GM21529 (cell line): ENCODE measurements at regions not wholly inside any gene's neighbourhood (a gene's known extent, or its start where the extent isn't known, plus 50 kb on each side); places are given as distances from the start of the nearest gene placed in this dataset.

Experiments
- ATAC-seq: cut with Tn5 transposase; IDR thresholded peaks from one replicate; pipeline ENCODE4 v1.9.1; 2021; ENCODE audit not compliant: unreplicated experiment

GRCh38 chr4:117324851-117325491 lies 239.6 kb upstream of the TRAM1L1 start:
- no peak for ATAC-seq

- ATAC-seq: no peak
Observed at GRCh38 chr4:117326091-117326490, 240.7 kb upstream of the TRAM1L1 start.

DNA sequence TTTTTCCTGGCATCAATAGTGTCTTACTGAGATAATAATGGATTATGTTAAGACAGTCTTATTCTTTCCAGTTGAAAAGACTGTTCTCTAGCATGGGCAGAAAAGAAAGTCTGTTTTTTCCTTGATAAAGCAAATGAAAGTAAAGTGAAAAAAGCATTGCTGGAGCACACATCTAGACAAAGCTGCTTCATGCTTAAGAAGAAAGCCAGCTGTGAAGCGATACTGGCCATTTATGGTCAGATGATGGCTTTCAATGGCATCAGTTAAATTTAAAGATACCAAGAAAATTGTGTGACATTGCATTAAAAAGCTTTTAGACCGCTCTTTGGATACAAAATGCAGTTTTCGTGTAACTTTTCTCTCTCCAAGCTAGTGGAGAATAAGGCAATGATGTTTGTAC lies 242.1 kb upstream of the TRAM1L1 start:
- ATAC-seq: no peak

- no peak for ATAC-seq
Observed at GRCh38 chr4:117328333-117328732, 243.0 kb upstream of the TRAM1L1 start.

DNA sequence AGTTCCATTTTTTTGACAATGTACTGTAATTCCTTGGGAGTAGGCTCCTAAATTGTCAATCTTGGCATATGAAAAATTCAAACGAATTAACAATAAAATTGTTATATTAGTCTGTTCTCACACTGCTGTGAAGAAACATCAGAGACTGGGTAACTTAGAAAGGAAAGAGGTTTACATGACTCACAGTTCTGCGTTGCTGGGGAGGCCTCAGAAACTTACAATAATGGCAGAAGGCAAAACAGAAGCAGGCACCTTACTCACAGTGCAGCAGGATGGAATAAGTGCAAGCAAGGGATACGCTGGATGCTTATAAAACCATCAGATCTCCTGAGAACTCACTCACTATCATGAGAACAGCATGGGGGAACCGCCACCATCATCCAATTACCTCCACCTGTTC lies 246.4 kb upstream of the TRAM1L1 start:
- no peak for ATAC-seq

DNA sequence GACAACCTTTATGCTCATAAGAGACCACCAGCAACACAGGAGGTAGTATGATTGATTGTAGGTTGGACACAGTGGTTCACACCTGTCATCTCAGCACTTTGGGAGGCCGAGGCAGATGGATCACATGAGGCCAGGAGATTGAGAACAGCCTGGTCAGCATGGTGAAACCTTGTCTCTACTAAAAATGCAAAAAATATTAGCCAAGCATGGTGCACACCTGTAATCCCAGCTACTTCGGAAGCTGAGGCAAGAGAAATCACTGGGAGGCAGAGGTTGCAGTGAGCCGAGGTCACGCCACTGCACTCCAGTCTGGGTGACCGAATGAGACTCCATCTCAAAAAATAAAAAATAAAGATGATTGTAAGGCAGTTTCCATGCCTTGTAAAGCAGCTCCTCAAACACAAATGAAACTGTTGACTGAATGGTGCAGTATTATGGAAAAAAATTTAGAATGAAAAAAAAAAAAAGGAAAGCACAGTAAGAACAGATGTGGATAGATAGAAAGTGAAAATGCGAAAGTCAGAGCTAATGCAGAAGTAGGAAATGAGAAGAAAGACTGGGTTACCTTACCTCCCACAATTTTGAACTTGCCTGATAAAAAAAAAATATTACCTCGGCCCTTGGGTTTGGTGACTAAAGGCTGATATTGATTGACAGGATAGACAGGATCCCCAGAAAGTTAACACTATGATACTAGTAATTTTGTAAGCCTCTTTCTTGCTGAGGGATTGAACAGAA lies 249.2 kb upstream of the TRAM1L1 start:
- ATAC-seq: no peak

- no peak for ATAC-seq
Observed at GRCh38 chr4:117357437-117357836, 272.1 kb upstream of the TRAM1L1 start.

DNA sequence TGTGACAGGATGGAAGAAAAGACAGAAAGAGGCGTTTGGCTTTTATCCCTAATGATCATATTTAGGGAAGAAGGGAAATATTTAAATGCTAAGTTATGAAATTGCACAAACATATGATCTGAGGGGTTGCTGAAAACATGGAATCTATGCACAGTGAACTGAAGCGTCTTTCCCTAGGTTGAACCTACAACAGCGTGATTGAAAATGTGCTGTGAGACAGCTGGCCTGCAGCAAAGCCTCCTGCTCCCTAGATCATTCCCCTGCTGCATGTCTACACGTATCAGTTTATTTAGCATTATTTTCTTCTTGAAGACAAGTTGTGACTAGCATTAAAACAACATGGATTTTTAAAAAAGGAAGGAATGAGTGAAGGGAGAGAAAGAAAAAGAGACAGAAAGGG lies 272.5 kb upstream of the TRAM1L1 start:
- no peak for ATAC-seq

- no peak for ATAC-seq
Observed at GRCh38 chr4:117370944-117371668, 285.7 kb upstream of the TRAM1L1 start.

GRCh38 chr4:117375101-117375500 lies 289.7 kb upstream of the TRAM1L1 start:
- ATAC-seq: no peak

GRCh38 chr4:117376692-117377091 lies 291.3 kb upstream of the TRAM1L1 start:
- no peak for ATAC-seq

DNA sequence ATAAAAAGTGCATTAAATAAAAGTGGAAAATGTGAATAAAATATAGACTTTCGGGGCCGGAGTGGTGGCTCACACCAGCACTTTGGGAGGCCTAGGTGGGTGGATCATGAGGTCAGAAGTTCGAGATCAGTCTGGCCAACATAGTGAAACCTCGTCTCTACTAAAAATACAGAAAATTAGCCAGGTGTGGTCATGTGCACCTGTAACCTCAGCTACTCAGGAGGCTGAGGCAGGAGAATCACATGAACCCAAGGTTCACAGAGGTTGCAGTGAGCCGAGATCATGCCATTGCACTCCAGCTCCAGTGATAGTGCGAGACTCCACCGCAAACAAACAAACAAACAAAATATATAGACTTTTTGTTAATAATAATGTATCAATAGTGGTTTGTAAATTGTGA lies 293.6 kb upstream of the TRAM1L1 start:
- no peak for ATAC-seq

GRCh38 chr4:117383468-117383867 lies 298.1 kb upstream of the TRAM1L1 start:
- no peak for ATAC-seq

- ATAC-seq: no peak
Observed at GRCh38 chr4:117385526-117385925, 300.1 kb upstream of the TRAM1L1 start.

DNA sequence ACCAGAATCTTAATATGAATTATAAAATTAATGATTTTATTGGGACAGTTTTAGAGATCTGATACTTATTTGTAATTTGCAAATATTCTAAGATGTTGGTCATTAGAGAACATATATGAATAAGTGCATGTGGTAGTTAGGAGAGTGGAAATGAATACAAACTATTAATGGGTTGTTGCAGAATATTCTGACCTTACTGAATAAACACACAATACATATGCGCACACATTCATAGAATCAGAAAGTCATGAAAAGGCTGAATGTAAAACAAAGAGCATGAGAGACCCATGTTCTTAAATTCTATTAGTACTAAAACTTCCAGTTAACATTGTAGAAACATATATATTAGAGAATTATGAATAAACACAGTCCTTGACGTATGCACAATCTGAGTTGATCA lies 301.7 kb upstream of the TRAM1L1 start:
- no peak for ATAC-seq

DNA sequence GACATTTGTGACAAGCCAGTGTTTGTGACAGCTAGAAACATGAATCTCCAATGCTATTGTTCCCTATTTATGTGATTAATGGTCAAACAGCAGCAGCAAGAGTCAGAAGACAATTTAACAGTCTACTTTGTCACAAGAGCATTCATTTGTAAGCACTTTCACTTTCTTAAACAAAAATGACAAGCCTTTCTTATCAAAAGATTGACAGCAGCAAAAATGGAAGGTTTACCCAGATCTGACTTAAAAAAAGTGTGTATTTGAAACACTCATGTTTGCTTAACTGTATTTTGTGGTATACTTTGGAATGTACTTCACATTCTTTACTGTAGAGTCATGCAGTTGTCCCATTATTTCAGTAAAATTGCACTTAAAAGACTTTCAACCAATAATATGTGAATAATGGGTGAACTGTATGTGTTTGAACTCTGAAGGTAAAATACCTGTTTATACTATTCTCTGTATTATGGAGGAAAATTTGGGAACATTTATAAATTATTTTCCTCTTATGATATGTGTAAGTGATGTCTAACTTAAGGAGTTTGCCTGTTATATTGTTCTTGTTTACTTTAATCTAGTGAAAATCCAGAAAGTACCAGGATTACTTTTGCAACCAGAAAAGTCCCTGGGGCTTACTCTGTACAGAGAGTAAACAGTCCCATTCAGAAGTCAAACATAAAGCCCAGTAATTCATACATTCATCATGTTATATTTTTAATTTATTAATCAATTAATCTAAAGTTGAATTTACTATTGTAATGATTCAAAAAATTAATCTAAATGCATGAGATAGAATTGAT lies 314.9 kb upstream of the TRAM1L1 start:
- ATAC-seq: no peak

DNA sequence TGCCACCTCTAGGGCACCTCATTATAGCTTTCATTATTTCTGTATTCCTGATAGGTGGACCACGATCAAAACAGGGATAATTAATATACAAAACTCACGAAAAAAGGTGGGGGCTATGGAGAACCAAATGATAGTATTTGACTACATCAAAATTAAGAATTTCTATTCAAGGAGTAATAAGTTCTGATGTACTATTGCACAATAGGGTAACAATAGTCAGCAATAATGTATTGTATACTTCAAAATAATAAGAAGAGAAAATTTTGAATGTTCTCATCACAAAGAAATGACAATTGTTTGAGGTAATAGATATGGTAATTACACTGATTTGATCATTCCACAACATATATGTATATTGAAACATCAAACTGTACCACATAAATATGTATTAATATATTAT lies 327.3 kb upstream of the TRAM1L1 start:
- no peak for ATAC-seq

DNA sequence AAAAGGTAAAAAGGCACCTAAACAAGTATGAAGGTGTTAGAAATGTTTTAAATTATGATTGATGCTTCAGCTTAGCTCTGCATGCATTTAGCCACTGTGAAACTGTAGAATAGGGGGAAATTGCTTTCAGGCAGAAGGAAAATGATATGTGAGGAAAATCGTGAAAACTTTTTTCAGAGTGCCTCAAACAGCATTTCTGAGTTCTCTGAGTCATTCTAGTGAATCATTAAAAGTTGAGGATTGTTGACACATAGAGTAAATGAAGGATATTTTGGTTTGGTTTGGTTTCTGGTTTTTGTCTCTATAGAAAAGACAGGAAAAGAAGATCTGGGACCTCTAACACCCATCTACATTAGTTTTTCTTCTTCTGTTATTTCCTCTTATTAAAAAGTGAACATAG lies 332.5 kb upstream of the TRAM1L1 start:
- no peak for ATAC-seq

GRCh38 chr4:117420948-117421347 lies 335.6 kb upstream of the TRAM1L1 start:
- no peak for ATAC-seq

DNA sequence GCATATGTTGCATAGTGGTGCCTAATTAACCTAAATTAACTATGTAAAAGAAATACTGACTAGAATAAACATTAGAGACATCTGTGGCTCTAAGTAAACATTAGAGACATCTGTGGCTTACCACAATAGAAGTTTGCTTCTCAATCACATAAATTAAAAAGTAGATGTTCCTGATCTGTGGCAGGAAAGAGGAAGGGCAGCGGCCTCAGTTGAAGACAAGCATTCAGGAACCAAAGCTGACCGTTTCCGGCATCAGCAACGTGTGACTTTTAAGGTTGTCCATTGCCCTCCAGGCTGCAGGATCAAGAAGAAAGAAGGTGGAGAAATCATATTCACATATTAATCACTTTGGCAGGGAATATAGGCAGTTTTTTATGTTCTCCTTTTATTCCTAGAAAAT lies 336.3 kb upstream of the TRAM1L1 start:
- no peak for ATAC-seq

GRCh38 chr4:117422297-117422696 lies 336.9 kb upstream of the TRAM1L1 start:
- no peak for ATAC-seq
